Muscle of back (tissue), 3 donors: ENCODE measurements at regions not wholly inside any gene's neighbourhood (a gene's known extent, or its start where the extent isn't known, plus 50 kb on each side); places are given as distances from the start of the nearest gene placed in this dataset.

Experiments used
- DNase-seq, 3 donors: peaks; one replicate each; pipeline versions ENCODE4 v3.0.0 to v3.0.0-alpha.2; 2013

- no peak for DNase-seq
These were observed 426.7 kb downstream of the PLPP3 start for GRCh38 chr1:56152635-56153034.

DNA sequence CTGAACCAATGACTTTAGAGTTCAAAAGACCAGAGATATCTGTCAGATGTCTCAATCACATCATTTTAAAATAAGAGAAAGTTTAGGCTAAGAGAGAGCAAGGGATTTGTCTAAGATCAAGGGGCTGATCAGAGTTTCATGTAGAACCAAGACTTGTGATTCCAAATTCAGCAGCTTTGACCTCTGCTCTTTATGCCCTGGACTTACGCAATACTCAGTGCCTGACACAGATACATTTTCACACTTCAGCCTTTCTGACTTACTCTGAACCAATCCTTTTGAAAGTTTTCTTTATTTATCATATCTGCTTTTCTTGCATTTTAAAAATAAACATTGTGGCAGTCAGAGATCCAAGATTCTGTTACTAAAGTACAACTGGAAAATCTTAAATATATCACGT lies 428.0 kb downstream of the PLPP3 start:
- no peak for DNase-seq

- DNase-seq = peak in 1 of 3 donors; percentile 59
These were observed 428.7 kb downstream of the PLPP3 start for GRCh38 chr1:56150441-56151215.

- DNase-seq = no peak
These were observed 429.6 kb downstream of the PLPP3 start for GRCh38 chr1:56149761-56150160.

- DNase-seq = no peak
These were observed 430.8 kb downstream of the PLPP3 start for GRCh38 chr1:56148326-56149193.

DNA sequence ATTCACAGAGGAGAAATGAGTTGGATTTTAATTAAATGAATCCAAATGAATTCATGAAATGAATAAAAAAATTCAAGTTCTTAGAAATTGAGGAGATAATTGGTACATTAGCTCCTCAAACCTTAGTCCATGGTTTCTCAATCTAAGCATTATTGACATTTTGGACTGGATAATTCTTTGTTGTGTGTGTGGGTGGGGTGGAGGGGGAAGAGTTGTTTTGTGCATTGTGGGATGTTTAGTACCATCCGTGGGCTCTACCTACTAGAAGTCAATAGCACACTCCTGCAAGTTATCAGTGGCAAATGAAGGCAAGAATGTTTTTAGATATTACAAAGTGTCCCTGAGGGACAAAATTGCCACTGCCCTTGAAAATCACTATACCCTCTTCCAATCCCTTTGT lies 431.9 kb downstream of the PLPP3 start:
- DNase-seq = no peak

DNA sequence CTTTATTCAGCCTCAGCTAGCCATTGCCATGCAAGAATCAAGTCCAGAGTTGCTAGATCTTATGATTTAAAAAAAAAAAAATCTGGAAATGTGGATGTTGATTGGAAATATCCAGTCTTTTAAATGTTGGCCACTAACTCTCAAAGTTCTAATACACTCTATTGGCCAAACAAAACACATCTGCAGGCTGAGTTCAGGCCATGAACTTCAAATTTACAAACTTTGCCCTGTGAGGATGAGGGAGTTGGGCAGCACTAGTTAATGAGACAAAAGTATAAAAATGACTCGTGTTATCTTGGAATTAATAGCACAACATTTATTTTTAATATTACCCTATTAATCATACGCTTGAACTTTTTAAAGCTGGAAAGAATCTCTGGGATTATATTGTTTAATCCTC lies 432.3 kb downstream of the PLPP3 start:
- no peak for DNase-seq

- DNase-seq = peak in 1 of 3 donors; percentile 61
These were observed 432.9 kb downstream of the PLPP3 start for GRCh38 chr1:56146449-56146848.

- DNase-seq = no peak
These were observed 433.8 kb downstream of the PLPP3 start for GRCh38 chr1:56145581-56145980.

DNA sequence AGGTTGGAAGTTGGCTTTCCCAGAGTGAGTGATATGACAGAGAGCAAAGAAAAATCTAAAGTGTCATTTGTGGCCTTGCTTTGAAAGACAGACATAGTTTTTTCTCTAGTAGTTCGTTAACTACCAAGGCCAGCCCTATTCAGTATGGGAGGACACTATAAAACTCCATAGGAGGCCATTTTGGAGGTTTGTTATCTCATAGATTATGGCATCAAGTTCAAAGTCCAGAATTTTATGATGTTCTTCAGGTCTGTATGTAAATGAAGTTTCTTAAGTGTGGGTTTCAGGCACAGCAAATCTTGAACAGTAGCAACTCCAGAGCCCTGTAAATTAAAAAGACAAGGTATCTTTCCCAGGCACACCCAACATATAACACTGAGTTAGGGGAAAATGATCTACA lies 437.1 kb downstream of the PLPP3 start:
- no peak for DNase-seq

- no peak for DNase-seq
These were observed 439.5 kb downstream of the PLPP3 start for GRCh38 chr1:56139836-56140235.

- peak in 1 of 3 donors; percentile 50 for DNase-seq
These were observed 441.6 kb downstream of the PLPP3 start for GRCh38 chr1:56137521-56138505.

GRCh38 chr1:56137090-56137489 lies 442.3 kb downstream of the PLPP3 start:
- peak in 1 of 3 donors; percentile 32 for DNase-seq

GRCh38 chr1:56135864-56136147 lies 443.6 kb downstream of the PLPP3 start:
- DNase-seq = no peak

DNA sequence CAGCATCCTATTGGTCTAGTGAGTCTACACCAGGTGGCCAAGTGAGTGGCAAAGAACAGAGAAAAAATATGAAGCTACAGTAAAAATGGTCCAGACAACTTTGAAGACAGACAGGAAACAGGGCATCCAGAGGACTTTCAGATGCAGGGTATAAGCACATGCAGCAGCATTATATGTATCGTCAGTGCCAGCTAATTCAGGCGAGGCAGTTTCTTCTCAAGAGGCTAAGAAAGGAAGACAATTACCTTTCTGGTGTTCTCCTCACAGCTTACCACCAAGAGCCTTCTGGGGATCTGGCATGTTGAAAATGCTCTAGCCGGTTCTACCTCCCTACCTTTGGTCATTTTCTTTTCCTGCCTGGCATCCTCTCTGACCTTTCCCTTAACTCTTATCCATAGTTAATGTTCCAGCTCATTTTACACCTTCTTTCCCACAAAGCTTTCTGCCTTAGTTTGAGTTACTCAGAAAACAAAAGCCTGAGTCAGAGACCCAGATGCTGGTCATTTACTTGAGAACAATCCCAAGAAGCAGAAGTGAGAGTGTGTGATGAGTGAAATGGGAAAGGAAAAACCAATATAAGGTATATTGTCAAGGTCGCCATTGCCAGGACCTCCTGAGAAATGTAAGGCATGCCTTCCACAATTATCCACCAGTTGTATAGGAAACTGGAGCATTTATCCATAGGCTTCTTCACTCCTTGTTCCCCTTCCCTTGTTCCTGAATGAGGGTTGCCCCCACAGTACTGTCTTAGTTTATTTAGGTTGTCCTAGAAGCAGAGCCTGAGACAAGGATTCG lies 444.1 kb downstream of the PLPP3 start:
- no peak for DNase-seq

DNA sequence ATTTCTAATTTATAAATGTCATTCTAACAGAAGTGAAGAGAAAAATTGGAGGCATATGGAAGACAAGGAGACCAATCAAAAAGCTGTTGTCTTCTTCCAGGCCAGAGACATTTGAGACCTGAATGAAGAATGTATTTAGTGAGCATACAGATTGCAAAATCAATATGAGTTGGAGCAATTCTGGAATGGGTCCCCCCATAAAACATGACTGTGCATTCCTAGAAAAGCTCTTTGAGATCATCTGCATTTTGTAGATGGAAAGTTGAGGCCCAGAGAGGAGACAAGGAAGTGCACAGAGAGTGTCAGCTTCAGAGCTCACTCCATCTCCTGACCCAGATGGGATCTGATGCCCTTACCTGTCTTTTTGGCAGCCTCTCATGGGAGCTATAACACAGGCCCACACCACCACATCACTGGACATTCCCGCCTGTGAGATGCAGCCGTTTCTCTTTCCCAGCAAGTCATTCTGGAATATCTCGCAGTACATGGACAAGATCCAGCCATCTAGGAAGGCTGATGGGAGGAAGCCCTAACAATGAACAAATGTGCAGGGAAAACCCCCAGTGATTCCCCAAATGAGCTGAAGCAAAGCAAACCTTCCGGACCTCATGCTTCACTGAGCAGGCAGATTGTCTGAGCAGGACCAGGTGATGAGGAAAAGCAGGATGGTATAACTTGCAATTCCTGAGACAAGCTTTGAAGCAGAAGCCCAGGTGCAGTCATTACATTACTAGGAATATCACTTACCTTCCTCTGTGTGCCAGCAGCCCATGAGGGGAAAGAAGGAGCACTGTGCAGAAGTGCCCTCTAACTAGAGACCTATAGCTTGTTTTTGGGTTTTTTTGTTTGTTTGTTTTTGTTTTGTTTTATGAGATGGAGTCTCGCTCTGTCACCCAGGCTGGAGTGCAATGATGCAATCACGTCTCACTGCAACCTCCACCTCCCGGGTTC lies 445.6 kb downstream of the PLPP3 start:
- DNase-seq = peak in 1 of 3 donors; percentile 59

GRCh38 chr1:56132520-56132919 lies 446.8 kb downstream of the PLPP3 start:
- no peak for DNase-seq

DNA sequence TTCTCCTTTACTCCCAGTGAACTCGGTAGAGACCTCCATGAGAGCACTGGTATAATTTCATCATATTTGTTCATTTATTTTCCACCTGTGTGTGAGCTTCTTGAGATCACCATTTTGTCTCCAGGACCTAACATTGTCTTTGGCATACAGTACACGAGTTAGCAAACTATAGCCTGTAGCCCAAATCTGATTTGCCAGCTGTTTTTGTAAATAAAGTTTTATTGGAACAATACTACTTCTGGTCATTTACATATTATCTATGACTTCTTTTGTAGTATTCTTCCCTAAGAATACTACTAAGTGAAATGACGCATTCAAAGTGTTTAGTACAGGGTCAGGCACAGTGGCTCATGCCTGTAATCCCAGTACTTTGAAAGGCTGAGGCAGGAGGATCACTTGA lies 449.5 kb downstream of the PLPP3 start:
- no peak for DNase-seq

- DNase-seq = no peak
These were observed 454.0 kb downstream of the PLPP3 start for GRCh38 chr1:56125316-56125715.

GRCh38 chr1:56123826-56124225 lies 455.5 kb downstream of the PLPP3 start:
- no peak for DNase-seq
